ENCODE measurements at regions not wholly inside any gene's neighbourhood (a gene's known extent, or its start where the extent isn't known, plus 50 kb on each side); places are given as distances from the start of the nearest gene placed in this dataset.

DNA sequence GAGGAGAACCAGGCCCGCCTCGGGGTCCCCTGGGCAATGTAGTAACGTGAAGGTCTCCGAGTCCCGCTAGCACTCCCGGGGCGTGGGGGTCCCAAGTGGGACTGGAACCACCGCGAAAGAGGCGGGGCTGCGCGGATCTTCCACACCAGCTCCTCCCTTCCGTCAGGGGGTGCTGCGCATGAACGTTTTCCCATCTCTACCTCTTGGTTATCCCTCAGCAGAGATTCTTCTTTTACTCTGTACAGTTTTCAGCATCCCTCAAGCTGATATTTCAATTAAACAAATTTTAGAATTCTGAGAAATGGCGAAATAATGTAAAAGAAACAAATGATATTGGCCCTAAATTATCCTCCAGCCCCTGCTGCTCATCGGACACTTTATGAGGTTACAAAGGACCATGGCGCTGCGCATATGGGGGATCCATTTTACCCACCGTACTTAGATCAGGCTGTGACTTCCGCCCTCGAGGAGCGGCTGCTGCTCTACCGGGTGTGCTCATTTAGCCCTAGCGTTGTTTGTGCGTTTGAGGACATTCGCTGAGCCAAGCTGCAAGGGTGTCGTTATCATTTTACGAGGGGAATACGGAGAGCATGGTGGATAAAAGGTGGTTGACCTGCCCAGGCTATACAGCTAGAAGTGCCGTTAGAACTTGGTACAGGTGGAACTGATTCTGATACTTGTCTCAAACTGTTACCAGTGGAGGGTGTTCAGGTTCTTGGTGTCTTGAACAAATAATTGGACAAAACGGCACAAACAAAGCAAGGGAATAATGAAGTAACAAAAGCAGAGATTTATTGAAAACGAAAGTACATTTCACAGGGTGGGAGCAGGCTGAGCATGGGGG lies 75.2 kb upstream of the CHD6 start (continued):
- TF ChIP-seq, protein P1, sequence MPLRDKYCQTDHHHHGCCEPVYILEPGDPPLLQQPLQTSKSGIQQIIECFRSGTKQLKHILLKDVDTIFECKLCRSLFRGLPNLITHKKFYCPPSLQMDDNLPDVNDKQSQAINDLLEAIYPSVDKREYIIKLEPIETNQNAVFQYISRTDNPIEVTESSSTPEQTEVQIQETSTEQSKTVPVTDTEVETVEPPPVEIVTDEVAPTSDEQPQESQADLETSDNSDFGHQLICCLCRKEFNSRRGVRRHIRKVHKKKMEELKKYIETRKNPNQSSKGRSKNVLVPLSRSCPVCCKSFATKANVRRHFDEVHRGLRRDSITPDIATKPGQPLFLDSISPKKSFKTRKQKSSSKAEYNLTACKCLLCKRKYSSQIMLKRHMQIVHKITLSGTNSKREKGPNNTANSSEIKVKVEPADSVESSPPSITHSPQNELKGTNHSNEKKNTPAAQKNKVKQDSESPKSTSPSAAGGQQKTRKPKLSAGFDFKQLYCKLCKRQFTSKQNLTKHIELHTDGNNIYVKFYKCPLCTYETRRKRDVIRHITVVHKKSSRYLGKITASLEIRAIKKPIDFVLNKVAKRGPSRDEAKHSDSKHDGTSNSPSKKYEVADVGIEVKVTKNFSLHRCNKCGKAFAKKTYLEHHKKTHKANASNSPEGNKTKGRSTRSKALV (CRISPR knock-in tag; IDR thresholded peaks at IDR 0.05), result peak; percentile 95
- TF ChIP-seq, protein P2, sequence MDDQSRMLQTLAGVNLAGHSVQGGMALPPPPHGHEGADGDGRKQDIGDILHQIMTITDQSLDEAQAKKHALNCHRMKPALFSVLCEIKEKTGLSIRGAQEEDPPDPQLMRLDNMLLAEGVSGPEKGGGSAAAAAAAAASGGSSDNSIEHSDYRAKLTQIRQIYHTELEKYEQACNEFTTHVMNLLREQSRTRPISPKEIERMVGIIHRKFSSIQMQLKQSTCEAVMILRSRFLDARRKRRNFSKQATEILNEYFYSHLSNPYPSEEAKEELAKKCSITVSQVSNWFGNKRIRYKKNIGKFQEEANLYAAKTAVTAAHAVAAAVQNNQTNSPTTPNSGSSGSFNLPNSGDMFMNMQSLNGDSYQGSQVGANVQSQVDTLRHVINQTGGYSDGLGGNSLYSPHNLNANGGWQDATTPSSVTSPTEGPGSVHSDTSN (CRISPR knock-in tag; IDR thresholded peaks at IDR 0.05; ENCODE audit: borderline replicate concordance), result no peak
- TF ChIP-seq ZBTB7B (CRISPR knock-in tag; IDR thresholded peaks at IDR 0.05), result peak; percentile 88
- TF ChIP-seq, protein P3, sequence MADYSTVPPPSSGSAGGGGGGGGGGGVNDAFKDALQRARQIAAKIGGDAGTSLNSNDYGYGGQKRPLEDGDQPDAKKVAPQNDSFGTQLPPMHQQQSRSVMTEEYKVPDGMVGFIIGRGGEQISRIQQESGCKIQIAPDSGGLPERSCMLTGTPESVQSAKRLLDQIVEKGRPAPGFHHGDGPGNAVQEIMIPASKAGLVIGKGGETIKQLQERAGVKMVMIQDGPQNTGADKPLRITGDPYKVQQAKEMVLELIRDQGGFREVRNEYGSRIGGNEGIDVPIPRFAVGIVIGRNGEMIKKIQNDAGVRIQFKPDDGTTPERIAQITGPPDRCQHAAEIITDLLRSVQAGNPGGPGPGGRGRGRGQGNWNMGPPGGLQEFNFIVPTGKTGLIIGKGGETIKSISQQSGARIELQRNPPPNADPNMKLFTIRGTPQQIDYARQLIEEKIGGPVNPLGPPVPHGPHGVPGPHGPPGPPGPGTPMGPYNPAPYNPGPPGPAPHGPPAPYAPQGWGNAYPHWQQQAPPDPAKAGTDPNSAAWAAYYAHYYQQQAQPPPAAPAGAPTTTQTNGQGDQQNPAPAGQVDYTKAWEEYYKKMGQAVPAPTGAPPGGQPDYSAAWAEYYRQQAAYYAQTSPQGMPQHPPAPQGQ (CRISPR knock-in tag; IDR thresholded peaks at IDR 0.05; ENCODE audit: borderline replicate concordance), result peak; percentile 92
- TF ChIP-seq GABPA (IDR thresholded peaks at IDR 0.05; ENCODE audit: low read depth, low read length), result peak; percentile 93
- TF ChIP-seq GABPA (CRISPR knock-in tag; IDR thresholded peaks at IDR 0.05; ENCODE audit: low read depth), result peak; percentile 100
- TF ChIP-seq ZNF33B (CRISPR knock-in tag; IDR thresholded peaks at IDR 0.05), result peak; percentile 94; the same call in 1 of the 2 replicates
- TF ChIP-seq, protein P4, sequence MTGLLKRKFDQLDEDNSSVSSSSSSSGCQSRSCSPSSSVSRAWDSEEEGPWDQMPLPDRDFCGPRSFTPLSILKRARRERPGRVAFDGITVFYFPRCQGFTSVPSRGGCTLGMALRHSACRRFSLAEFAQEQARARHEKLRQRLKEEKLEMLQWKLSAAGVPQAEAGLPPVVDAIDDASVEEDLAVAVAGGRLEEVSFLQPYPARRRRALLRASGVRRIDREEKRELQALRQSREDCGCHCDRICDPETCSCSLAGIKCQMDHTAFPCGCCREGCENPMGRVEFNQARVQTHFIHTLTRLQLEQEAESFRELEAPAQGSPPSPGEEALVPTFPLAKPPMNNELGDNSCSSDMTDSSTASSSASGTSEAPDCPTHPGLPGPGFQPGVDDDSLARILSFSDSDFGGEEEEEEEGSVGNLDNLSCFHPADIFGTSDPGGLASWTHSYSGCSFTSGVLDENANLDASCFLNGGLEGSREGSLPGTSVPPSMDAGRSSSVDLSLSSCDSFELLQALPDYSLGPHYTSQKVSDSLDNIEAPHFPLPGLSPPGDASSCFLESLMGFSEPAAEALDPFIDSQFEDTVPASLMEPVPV (CRISPR knock-in tag; IDR thresholded peaks at IDR 0.05), result peak; percentile 62; the same call in 1 of the 2 replicates
- TF ChIP-seq RORA (CRISPR knock-in tag; IDR thresholded peaks at IDR 0.05), result no peak
- TF ChIP-seq CEBPB (IDR thresholded peaks at IDR 0.05; ENCODE audit: borderline replicate concordance, low read depth, low read length), result no peak
- TF ChIP-seq ZNF329 (CRISPR knock-in tag; IDR thresholded peaks at IDR 0.05; ENCODE audit: low read depth), result peak; percentile 88; the same call in 1 of the 2 replicates
- TF ChIP-seq, protein P5, sequence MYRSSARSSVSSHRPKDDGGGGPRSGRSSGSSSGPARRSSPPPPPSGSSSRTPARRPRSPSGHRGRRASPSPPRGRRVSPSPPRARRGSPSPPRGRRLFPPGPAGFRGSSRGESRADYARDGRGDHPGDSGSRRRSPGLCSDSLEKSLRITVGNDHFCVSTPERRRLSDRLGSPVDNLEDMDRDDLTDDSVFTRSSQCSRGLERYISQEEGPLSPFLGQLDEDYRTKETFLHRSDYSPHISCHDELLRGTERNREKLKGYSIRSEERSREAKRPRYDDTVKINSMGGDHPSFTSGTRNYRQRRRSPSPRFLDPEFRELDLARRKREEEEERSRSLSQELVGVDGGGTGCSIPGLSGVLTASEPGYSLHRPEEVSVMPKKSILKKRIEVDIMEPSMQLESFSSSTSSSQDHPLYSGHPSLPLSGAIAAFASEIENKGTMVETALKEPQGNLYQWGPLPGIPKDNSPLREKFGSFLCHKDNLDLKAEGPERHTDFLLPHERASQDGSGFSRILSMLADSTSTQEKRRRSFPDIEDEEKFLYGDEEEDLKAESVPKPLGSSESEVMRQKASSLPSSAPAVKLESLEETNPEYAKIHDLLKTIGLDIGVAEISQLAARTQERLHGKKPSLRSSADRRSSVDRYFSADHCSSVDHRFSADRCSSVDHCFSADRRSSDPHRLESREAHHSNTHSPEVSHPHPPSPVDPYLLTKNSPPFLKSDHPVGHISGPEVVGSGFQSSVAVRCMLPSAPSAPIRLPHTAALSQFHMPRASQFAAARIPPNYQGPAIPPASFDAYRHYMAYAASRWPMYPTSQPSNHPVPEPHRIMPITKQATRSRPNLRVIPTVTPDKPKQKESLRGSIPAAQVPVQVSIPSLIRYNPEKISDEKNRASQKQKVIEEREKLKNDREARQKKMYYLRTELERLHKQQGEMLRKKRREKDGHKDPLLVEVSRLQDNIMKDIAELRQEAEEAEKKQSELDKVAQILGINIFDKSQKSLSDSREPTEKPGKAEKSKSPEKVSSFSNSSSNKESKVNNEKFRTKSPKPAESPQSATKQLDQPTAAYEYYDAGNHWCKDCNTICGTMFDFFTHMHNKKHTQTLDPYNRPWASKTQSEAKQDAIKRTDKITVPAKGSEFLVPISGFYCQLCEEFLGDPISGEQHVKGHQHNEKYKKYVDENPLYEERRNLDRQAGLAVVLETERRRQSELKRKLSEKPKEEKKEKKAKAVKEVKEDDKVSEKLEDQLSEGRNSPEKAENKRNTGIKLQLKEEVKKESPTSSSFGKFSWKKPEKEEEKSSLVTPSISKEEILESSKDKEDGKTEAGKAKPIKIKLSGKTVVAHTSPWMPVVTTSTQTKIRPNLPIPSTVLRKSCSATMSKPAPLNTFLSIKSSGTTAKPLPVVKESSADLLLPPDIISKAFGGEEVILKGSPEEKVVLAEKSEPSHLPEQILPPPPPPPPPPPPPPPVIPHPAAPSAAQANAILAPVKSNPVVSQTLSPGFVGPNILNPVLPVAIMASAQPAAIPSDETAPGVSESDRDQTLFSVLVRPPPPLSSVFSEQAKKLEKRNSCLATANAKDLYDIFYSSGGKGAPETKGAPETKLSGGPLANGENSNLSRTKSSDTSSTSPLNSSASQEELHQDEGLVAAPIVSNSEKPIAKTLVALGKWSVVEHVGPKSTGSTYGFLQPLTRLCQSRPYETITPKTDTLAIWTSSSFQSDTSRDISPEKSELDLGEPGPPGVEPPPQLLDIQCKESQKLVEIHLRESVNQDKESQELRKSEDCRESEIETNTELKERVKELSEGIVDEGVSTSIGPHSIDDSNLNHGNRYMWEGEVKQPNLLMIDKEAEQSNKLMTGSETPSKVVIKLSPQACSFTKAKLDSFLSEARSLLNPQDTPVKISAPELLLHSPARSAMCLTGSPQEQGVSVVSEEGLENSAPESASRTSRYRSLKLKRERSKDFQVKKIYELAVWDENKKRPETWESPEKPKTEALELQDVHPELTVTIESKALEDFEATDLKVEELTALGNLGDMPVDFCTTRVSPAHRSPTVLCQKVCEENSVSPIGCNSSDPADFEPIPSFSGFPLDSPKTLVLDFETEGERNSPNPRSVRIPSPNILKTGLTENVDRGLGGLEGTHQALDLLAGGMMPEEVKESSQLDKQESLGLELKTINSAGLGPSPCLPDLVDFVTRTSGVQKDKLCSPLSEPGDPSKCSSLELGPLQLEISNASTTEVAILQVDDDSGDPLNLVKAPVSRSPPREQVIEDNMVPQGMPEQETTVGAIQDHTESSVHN (CRISPR knock-in tag; IDR thresholded peaks at IDR 0.05), result peak; percentile 95; the same call in 1 of the 2 replicates
- TF ChIP-seq STAT5B (CRISPR knock-in tag; IDR thresholded peaks at IDR 0.05), result peak; percentile 85
